H1 (cell line): ENCODE measurements at regions not wholly inside any gene's neighbourhood (a gene's known extent, or its start where the extent isn't known, plus 50 kb on each side); places are given as distances from the start of the nearest gene placed in this dataset.

Experiments used
- EGR1 ChIP-seq: IDR thresholded peaks from 2 replicates; pipeline ENCODE4 v1.6.1; 2011; ENCODE audit warnings: low read depth, low read length, borderline replicate concordance
- TF ChIP-seq, protein P1 (sequence below): fragments of 300-600 bp; sonication (generic); IDR thresholded peaks from 2 replicates; pipeline ENCODE4 v1.7.1; 2012; ENCODE audit warnings: low read length, moderate library complexity, mild to moderate bottlenecking, inconsistent platforms; ENCODE audit not compliant: insufficient replicate concordance

DNA sequence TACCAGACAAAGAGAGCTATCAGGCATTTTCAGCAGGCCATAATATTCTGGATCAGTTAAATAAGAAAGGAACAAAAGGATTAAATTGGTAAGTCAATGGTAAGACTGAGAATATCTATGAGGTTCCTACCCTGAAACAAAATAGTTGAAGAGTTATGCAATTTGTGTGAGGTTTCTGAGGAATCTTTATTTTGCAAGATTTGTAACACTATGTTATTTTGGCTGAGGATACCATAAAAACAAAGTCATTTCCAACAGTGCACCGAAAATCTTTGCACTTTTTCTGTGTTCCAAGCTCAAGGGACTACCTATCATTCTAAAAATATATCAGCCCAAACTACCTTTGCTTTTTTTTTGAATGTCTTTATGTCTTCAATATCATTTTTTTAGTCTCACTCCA lies 383.3 kb upstream of the CITED2 start (continued):
- TF ChIP-seq, protein P1, sequence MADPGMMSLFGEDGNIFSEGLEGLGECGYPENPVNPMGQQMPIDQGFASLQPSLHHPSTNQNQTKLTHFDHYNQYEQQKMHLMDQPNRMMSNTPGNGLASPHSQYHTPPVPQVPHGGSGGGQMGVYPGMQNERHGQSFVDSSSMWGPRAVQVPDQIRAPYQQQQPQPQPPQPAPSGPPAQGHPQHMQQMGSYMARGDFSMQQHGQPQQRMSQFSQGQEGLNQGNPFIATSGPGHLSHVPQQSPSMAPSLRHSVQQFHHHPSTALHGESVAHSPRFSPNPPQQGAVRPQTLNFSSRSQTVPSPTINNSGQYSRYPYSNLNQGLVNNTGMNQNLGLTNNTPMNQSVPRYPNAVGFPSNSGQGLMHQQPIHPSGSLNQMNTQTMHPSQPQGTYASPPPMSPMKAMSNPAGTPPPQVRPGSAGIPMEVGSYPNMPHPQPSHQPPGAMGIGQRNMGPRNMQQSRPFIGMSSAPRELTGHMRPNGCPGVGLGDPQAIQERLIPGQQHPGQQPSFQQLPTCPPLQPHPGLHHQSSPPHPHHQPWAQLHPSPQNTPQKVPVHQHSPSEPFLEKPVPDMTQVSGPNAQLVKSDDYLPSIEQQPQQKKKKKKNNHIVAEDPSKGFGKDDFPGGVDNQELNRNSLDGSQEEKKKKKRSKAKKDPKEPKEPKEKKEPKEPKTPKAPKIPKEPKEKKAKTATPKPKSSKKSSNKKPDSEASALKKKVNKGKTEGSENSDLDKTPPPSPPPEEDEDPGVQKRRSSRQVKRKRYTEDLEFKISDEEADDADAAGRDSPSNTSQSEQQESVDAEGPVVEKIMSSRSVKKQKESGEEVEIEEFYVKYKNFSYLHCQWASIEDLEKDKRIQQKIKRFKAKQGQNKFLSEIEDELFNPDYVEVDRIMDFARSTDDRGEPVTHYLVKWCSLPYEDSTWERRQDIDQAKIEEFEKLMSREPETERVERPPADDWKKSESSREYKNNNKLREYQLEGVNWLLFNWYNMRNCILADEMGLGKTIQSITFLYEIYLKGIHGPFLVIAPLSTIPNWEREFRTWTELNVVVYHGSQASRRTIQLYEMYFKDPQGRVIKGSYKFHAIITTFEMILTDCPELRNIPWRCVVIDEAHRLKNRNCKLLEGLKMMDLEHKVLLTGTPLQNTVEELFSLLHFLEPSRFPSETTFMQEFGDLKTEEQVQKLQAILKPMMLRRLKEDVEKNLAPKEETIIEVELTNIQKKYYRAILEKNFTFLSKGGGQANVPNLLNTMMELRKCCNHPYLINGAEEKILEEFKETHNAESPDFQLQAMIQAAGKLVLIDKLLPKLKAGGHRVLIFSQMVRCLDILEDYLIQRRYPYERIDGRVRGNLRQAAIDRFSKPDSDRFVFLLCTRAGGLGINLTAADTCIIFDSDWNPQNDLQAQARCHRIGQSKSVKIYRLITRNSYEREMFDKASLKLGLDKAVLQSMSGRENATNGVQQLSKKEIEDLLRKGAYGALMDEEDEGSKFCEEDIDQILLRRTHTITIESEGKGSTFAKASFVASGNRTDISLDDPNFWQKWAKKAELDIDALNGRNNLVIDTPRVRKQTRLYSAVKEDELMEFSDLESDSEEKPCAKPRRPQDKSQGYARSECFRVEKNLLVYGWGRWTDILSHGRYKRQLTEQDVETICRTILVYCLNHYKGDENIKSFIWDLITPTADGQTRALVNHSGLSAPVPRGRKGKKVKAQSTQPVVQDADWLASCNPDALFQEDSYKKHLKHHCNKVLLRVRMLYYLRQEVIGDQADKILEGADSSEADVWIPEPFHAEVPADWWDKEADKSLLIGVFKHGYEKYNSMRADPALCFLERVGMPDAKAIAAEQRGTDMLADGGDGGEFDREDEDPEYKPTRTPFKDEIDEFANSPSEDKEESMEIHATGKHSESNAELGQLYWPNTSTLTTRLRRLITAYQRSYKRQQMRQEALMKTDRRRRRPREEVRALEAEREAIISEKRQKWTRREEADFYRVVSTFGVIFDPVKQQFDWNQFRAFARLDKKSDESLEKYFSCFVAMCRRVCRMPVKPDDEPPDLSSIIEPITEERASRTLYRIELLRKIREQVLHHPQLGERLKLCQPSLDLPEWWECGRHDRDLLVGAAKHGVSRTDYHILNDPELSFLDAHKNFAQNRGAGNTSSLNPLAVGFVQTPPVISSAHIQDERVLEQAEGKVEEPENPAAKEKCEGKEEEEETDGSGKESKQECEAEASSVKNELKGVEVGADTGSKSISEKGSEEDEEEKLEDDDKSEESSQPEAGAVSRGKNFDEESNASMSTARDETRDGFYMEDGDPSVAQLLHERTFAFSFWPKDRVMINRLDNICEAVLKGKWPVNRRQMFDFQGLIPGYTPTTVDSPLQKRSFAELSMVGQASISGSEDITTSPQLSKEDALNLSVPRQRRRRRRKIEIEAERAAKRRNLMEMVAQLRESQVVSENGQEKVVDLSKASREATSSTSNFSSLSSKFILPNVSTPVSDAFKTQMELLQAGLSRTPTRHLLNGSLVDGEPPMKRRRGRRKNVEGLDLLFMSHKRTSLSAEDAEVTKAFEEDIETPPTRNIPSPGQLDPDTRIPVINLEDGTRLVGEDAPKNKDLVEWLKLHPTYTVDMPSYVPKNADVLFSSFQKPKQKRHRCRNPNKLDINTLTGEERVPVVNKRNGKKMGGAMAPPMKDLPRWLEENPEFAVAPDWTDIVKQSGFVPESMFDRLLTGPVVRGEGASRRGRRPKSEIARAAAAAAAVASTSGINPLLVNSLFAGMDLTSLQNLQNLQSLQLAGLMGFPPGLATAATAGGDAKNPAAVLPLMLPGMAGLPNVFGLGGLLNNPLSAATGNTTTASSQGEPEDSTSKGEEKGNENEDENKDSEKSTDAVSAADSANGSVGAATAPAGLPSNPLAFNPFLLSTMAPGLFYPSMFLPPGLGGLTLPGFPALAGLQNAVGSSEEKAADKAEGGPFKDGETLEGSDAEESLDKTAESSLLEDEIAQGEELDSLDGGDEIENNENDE = no peak
- TF ChIP-seq EGR1 = no peak
